GM21447 (cell line): ENCODE measurements at regions not wholly inside any gene's neighbourhood (a gene's known extent, or its start where the extent isn't known, plus 50 kb on each side); places are given as distances from the start of the nearest gene placed in this dataset.

Experiments
- ATAC-seq: cut with Tn5 transposase; IDR thresholded peaks from one replicate; pipeline ENCODE4 v1.9.1; 2021; ENCODE audit not compliant: unreplicated experiment

- ATAC-seq, result no peak
Measured at GRCh38 chr14:97027256-97027999, 230.2 kb downstream of the VRK1 start.

- no peak for ATAC-seq
Measured at GRCh38 chr14:97028382-97028781, 231.2 kb downstream of the VRK1 start.

DNA sequence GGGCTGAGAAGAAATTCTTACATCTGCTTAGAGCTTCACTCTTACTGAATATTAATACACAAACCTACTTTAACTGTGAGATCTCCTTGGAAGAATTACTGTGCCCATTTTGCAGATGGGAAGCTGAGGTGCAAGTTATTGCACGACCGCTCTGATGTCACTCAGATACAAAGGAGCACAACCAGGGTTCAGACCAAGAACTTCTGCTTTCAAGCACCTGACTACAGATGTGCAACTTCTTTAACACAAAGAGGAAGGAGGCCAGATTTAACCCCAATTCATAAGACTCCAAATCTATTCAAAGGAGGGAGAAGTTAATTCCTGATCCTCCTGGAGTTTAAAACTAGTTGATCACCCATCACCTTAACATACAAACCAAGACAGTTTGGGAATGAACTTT is 232.6 kb downstream of the VRK1 start:
- no peak for ATAC-seq

DNA sequence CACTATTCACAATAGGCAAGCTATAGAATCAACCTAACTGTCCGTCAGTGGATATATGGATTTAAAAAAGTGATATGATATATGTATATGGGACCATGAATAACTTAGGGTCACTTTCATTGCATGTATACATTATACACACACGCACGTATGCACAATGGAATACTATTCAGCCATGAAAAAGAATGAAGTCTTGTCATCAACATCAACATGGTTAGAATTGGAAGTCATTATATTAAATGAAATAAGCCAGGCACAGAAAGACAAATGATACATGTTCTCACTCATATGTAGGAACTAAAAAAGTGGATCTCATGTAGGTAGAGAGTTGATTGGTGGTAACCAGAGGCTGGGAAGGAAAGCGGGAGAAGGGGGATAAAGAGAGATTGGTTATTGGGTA is 234.3 kb downstream of the VRK1 start:
- no peak for ATAC-seq

DNA sequence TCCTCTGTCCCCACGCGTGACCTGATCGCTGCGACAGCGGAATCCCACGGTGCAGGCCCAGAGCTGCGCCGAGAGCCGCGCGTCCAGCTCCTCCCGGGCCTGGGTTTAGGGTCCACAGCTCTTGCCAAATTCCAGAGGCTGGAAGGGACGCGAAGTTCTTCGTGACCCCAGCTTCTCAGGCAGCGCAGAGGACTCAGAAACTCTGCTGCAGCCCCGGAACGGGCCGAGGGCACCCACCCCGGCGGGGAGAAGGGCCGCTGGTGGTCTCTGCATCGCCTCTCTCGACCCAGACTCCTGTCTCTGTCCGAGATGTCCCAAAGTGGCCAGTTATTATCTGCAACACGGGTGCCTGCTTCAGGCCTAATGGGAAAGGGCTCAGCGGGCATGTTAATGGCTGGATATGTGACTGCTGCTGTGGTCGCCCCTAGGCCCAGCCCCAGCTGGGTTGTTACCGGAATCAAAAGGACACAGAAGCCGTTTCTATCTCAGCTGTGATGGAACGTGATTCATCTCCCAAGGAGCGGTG is 236.4 kb downstream of the VRK1 start:
- no peak for ATAC-seq

GRCh38 chr14:97036086-97036852 is 239.1 kb downstream of the VRK1 start:
- ATAC-seq, result no peak

DNA sequence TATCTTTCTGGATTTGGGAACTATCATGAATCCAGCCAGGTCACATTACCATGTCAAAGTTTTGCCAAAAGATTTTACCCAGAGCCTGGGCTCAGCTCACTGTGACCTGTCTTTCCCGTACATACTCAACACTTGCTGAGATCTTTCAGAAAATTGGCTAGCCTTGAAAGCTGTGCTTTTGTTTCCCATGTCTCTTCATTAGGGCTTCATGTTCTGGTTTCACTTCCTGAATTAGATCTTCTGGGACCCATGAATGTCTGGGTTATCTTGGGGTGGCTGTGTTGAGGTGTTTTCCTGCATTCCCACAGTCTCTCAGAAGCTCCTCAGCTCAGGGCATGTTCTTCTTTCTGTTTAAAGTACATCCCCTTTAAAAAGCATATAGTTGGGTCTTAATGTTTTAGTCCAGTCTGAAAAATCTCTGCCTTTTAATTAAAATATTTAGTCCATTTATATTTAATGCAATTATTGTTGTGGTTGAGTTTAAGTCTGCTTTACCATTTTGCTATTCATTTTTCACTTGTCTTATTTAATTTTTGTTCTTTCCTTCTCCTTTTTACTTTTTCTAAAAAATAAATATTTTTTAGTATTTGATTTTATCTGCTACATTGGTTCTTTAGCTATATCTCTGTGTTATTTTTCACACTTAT is 242.7 kb downstream of the VRK1 start:
- no peak for ATAC-seq

GRCh38 chr14:97046967-97047366 is 249.8 kb downstream of the VRK1 start:
- no peak for ATAC-seq

- no peak for ATAC-seq
Measured at GRCh38 chr14:97052001-97052400, 254.8 kb downstream of the VRK1 start.

DNA sequence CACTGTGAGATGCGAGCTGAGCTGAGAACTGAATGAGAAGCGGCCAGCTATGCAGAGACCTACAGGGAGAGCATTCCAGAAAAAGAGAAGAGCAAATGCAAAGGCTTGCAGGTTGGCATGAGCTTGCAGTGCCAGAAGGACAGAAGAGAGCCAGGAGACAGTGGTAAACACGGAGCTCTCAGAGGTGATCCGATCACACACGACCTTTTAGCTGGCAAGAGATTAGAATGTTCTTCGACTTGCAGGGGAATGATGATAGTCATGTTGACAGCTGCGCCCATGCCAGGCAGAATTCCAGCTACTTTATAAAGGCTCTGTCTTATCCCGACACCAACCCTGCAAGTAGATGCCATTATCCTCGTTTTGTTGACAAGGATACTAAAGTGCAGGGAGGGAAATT is 256.8 kb downstream of the VRK1 start:
- ATAC-seq, result no peak

DNA sequence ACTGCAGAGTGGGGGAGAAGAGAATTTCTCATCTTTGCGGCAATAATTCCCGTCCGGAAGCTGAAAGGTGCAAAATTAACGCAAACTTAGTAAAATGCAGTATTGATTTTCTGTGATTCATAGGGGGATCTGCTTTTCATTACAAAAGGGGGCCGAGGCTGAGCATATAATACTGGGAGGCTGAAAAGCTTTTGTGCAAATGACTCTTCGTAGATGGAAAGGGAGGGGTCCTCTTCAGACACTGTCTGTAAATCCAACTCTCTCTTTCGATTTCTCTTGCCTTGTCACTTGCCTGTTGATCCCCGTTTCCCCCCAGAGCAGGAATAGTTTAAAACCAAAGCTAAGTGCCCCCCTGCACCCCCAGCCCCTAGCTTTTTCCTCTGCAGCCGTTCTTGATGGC is 258.2 kb downstream of the VRK1 start:
- no peak for ATAC-seq

DNA sequence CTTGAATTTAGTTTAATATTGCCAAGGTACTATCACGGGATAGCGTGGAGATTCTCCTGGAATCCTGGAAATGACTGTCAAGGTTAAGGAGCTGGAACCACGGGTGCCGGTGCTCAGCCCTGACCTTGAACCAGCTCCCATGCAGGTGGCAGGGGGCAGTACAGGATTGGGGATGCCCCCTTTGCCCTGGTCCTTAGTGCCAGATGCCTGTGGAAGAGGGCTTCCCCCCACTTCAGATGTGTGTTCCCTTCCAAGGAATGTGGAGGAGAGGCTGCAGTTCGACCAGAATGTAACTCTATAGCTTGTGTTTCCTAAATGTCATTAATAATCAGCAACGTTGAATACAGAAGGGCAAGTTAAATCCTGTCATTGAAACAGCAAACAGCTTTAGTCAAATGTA is 258.9 kb downstream of the VRK1 start:
- no peak for ATAC-seq

- no peak for ATAC-seq
Measured at GRCh38 chr14:97057238-97058073, 260.3 kb downstream of the VRK1 start.

GRCh38 chr14:97058074-97058467 is 260.9 kb downstream of the VRK1 start:
- ATAC-seq, result no peak

- no peak for ATAC-seq
Measured at GRCh38 chr14:97058589-97058988, 261.4 kb downstream of the VRK1 start.

DNA sequence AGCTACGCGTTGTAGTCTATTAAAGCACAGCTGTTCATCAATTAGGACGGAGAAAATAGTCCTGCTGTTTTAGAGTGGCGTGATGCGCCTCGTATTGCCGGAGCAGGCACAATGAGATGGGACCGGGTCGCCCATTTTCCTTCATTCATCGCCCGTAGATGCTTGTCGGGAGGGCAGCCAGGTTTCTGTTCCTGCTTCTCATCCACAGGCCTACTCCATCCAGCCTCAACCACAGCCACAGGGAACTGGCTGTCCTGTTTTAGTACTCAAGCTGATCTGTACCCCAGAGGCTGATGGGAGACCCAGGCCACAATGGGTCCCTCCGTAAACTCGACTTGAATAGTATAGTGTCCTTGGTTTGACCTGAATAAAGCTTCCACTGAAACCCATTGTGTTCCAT is 264.0 kb downstream of the VRK1 start:
- no peak for ATAC-seq

GRCh38 chr14:97061714-97062113 is 264.5 kb downstream of the VRK1 start:
- no peak for ATAC-seq

GRCh38 chr14:97065305-97066067 is 268.3 kb downstream of the VRK1 start:
- ATAC-seq, result no peak

GRCh38 chr14:97066068-97066899 is 269.1 kb downstream of the VRK1 start:
- no peak for ATAC-seq
